ENCODE measurements at regions not wholly inside any gene's neighbourhood (a gene's known extent, or its start where the extent isn't known, plus 50 kb on each side); places are given as distances from the start of the nearest gene placed in this dataset.

- H3K36me3 Mint-ChIP-seq (ENCODE audit: low read depth): no peaks in the 10 kb centered on the region
Measured at GRCh38 chr21:34311561-34312330, 52.1 kb upstream of the KCNE2 start.

More at GRCh38 chr21:34311561-34312330, 52.1 kb upstream of the KCNE2 start:
- H3K9me2 ChIP-seq (ENCODE audit: insufficient read depth): peaks cover 22% of the 10 kb centered on the region; the same call in 1 of the 2 replicates
- H3K27me3 ChIP-seq (ENCODE audit: insufficient read depth): no peaks in the 10 kb centered on the region
- H2AFZ ChIP-seq: no peak overlapping the region
- DNase-seq (ENCODE audit: low spot score) (no peak), ATAC-seq (no peak)
- Mint-ChIP-seq H3K9me3 (no peaks in the 10 kb centered on the region; the same call in 2 of the 3 replicates), H3K4me1 (no peaks in the 10 kb centered on the region; the same call in 1 of the 3 replicates), H3K4me3 (no peak overlapping the region), H3K27ac (no peak overlapping the region), H3K27me3 (ENCODE audit: insufficient read depth, low read depth, poor library complexity) (no peaks in the 10 kb centered on the region)
- H3K4me1 ChIP-seq (ENCODE audit: insufficient read depth): no peaks in the 10 kb centered on the region; the same call in 1 of the 2 replicates
- H3K4me3 ChIP-seq: no peak overlapping the region
- H4K20me1 ChIP-seq (replicated peaks; ENCODE audit: insufficient read depth): no peaks in the 10 kb centered on the region
- H3K4me2 ChIP-seq: no peak overlapping the region
- TF ChIP-seq ZNF331 (CRISPR knock-in tag; IDR thresholded peaks at IDR 0.05; ENCODE audit: low read depth): no peak
- no peak for TF ChIP-seq ZNF114 (CRISPR knock-in tag; IDR thresholded peaks at IDR 0.05)
- no peak for TF ChIP-seq CREB1 (CRISPR knock-in tag; IDR thresholded peaks at IDR 0.05; ENCODE audit: low read depth)
- TF ChIP-seq EZH2phosphoT487 (IDR thresholded peaks at IDR 0.05; ENCODE audit: unreplicated experiment): no peak
- TF ChIP-seq POLR2AphosphoS5 (IDR thresholded peaks at IDR 0.05; ENCODE audit: low read depth): no peak
- no peak for TF ChIP-seq NANOG (IDR thresholded peaks at IDR 0.05; ENCODE audit: borderline replicate concordance)
- TF ChIP-seq ZNF462 (CRISPR knock-in tag; IDR thresholded peaks at IDR 0.05): no peak
- no peak for TF ChIP-seq STAT1 (IDR thresholded peaks at IDR 0.05; ENCODE audit: unreplicated experiment)
- TF ChIP-seq EZH2 (IDR thresholded peaks at IDR 0.05; ENCODE audit: low read depth, unreplicated experiment): no peak
- H3K36me3 ChIP-seq (ENCODE audit: insufficient read depth): no peaks in the 10 kb centered on the region
- no peaks in the 10 kb centered on the region for H3K79me2 ChIP-seq (replicated peaks; ENCODE audit: insufficient read depth)
- no peaks in the 10 kb centered on the region for H3F3A ChIP-seq (replicated peaks; ENCODE audit: low read depth)
- H3K27ac ChIP-seq (ENCODE audit: low read depth): no peak overlapping the region

Measured in GM23338 (cell line).